HG02571 (cell line): ENCODE measurements at regions not wholly inside any gene's neighbourhood (a gene's known extent, or its start where the extent isn't known, plus 50 kb on each side); places are given as distances from the start of the nearest gene placed in this dataset.
"Not testable (repeated sequence)": the region's sequence is repeated elsewhere in the genome, so short reads cannot be mapped to it uniquely, and the experiment has no call there.

Experiments used
- ATAC-seq: cut with Tn5 transposase; IDR thresholded peaks from one replicate; pipeline ENCODE4 v1.9.1; 2021; ENCODE audit warnings: mild to moderate bottlenecking, moderate library complexity; ENCODE audit not compliant: unreplicated experiment

DNA sequence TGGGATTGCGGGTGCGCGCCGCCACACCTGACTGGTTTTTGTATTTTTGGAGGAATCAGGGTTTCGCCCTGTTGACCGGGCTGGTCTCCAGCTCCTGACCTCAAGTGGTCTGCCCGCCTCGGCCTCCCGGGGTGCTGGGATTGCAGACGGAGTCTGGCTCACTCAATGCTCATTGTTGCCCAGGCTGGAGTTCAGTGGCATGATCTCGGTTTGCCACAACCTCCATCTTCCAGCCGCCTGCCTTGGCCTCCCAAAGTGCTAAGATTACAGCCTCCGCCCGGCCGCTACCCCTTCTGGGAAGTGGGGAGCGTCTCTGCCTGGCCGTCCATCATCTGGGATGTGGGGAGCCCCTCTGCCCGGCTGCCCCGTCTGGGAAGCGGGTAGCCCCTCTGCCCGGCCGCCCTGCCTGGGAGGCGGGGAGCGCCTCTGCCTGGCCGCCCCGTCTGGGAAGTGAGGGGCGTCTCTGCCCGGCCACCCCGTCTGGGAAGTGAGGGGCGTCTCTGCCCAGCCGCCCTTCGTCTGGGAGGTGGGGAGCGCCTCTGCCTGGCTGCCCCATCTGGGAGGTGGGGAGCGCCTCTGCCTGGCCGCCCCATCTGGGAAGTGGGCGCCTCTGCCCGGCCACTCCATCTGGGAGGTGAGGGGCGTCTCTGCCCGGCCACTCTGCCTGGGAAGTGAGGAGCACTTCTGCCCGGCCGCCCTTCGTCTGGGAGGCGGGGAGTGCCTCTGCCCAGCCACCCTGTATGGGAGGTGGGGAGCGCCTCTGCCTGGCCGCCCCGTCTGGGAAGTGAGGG lies 381.8 kb upstream of the MIS18BP1 start:
- ATAC-seq, result not testable (repeated sequence)

- no peak for ATAC-seq
Observed at GRCh38 chr14:45633220-45633984, 380.4 kb upstream of the MIS18BP1 start.

- ATAC-seq, result no peak
Observed at GRCh38 chr14:45621731-45622130, 368.7 kb upstream of the MIS18BP1 start.

- no peak for ATAC-seq
Observed at GRCh38 chr14:45619831-45620230, 366.8 kb upstream of the MIS18BP1 start.

DNA sequence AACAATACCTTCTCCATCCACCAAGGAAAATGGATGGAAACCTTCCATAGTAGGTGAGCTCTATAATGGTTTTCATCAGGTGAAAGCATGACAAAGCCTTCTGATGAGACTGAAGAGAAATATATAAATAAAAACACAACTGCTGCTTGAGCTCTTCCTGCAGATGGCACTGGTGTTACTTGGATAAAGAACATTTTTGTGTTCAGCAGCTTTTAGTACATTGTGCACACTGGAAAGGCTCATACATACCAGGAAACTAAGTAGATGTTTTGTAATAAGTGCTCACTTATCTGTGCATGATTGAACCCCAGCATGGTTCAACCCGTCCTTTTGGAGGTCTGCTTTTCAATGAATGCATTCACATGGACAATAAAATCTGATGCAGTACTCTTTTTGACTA lies 357.3 kb upstream of the MIS18BP1 start:
- ATAC-seq, result no peak

- ATAC-seq, result no peak
Observed at GRCh38 chr14:45587142-45587541, 334.1 kb upstream of the MIS18BP1 start.

DNA sequence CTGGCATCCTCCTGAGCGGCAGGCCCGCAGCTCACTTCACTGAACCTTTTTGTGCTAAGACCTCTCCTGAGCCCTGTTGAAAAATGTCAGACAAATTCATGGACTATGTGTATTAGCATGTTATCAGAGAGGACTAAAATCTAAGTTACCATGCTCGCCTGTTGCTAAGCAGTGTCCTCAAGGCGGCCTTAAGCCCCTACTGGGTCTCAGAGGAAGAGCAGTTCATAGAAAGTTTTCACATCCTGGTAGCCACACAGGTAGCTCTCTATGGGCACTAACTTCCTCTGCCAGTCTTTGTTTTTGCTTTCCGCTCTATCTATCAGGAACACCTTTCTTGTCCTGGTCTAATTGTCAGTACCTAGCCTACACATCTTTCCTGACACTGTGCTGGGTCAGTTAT lies 306.6 kb upstream of the MIS18BP1 start:
- ATAC-seq, result no peak

DNA sequence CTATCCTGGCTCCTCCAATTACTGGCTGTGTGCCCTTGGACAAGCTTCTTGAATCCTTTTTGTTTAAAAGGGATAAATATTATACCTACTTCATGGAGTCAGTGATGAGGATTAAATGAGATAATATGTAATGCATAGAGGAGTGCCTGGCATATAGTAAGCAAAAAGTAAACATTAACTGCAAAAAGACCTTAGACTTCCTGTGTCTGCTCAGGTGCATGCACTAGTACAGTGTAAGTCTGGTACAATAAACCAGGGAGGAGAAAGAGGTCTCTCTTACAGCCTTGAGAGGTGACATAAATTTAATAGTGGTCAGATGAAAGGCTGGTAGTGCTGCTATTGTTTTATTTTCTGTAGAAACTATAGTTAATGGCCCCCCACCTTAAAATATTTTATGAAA lies 305.2 kb upstream of the MIS18BP1 start:
- ATAC-seq, result no peak

GRCh38 chr14:45553981-45554380 lies 301.0 kb upstream of the MIS18BP1 start:
- ATAC-seq, result no peak

DNA sequence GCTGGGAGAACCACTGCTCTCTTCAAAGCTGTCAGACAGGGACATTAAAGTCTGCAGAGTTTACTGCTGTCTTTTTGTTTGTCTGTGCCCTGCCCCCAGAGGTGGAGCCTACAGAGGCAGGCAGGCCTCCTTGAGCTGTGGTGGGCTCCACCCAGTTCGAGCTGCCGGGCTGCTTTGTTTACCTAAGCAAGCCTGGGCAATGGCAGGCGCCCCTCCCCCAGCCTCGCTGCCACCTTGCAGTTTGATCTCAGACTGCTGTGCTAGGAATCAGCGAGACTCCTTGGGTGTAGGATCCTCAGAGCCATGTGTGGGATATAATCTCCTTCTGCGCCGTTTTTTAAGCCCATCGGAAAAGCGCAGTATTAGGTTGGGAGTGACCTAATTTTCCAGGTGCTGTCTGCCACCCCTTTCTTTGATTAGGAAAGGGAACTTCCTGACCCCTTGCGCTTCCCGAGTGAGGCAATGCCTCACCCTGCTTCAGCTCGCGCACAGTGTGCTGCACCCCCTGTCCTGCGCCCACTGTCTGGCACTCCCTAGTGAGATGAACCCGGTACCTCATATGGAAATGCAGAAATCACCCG lies 298.3 kb upstream of the MIS18BP1 start:
- not testable (repeated sequence) for ATAC-seq

DNA sequence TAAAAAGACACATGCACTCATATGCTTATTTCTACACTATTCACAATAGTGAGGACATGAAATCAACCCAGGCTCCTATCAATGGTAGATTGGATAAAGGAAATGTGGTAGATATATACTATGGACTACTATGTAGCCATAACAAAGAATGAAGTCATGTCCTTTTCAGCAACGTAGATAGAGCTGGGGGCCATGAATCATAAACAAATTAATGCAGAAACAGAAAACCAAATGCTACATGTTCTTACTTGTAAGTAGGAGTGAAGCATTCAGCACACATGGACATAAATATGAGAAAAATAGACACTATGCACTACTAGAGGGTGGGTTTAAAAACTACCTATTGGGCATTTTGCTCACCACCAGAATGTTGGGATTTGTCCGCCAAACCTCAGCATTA lies 278.0 kb upstream of the MIS18BP1 start:
- no peak for ATAC-seq

- no peak for ATAC-seq
Observed at GRCh38 chr14:45526715-45527549, 273.9 kb upstream of the MIS18BP1 start.

DNA sequence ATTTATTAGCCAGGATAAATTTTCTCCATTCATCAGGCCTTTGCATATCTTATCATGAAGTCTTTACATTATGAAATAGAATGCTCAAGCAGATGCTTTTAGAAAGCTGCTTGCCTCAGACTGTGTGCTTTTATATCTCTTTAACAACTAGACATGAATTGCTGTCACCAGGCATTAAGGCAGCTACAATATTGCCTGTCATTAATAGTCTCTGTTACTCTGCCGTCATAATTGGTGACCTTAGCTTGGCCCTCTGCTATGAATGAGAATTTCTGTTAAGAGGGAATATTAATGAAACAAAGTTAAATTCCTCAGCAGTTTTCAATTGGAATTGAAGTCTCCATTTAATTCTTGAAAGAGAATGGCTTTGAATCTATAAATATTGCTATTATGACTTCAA lies 266.8 kb upstream of the MIS18BP1 start:
- no peak for ATAC-seq

GRCh38 chr14:45492876-45493275 lies 239.9 kb upstream of the MIS18BP1 start:
- no peak for ATAC-seq

GRCh38 chr14:45491914-45492313 lies 238.9 kb upstream of the MIS18BP1 start:
- ATAC-seq, result no peak

DNA sequence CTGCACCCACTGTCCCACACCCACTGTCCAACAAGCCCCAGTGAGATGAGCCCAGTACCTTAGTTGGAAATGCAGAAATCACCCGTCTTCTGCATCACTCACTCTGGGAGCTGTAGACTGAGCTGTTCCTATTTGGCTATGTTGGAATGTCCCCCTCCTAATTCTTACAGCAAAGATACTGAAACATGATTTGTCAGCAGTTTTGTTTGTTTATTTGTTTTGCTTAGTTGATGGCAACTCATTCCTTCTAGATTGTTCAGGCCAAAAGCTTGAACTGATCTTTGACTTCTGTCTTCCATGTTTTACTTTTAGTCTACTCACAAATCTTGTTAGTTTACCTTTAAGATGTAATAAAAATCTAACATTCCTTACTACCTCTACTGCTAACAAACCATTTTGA lies 233.6 kb upstream of the MIS18BP1 start:
- ATAC-seq, result no peak

- ATAC-seq, result no peak
Observed at GRCh38 chr14:45467023-45467422, 214.0 kb upstream of the MIS18BP1 start.

DNA sequence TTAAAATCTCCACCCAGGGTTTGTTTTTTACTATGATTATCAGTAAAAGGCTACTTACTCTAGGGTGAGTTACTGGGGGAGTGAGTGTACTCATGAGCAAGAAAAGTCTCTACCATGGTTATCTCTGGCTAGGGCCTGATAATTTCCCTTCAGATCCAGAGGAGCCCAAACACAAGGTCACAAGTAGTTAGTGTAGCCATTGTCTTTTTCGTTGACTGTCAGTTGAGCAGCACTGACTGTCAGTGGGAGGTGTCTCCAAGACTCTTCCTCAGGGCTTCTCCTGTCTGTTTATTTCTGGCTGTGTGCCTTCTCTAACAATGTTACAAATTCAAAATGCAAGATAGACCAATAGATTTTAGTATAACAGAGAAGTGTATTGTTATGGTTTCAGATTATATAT lies 181.2 kb upstream of the MIS18BP1 start:
- no peak for ATAC-seq

GRCh38 chr14:45426685-45427282 lies 173.8 kb upstream of the MIS18BP1 start:
- no peak for ATAC-seq

DNA sequence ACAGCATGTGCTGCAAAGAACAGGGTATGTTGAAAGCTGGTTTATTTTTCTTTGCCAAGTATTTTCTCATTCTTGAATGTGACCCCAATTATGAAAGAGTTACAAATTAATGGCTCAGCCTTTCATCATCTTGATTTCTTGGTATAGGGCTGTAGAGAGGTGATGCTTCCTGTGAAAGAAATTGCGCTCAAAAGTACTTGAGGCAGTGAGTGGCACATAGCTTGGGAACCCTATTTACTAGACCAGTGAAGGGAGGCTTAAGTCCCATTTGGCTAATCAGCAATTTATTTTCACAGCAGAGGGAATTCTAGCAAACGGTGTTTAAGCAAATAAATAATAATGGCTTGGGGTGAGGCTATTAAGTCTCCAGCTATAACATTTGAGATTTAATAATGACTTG lies 153.9 kb upstream of the MIS18BP1 start:
- ATAC-seq, result no peak
